OCI-LY7 (cell line): ENCODE measurements at regions not wholly inside any gene's neighbourhood (a gene's known extent, or its start where the extent isn't known, plus 50 kb on each side); places are given as distances from the start of the nearest gene placed in this dataset.

Source experiments
- CTCF ChIP-seq: fragments of 200-600 bp; sonication (generic); conservative IDR thresholded peaks from 2 replicates; pipeline ENCODE4 v1.5.1; 2014; ENCODE audit warnings: mild to moderate bottlenecking, antibody characterized with exemption, low read length, moderate library complexity, mixed read lengths
- EZH2phosphoT487 ChIP-seq: fragments of 200-600 bp; sonication (generic); IDR thresholded peaks from 2 replicates; pipeline ENCODE4 v1.6.1; 2018; ENCODE audit warnings: low read depth, borderline replicate concordance, mild to moderate bottlenecking, mixed run types, antibody characterized with exemption, low read length, moderate library complexity, mixed read lengths

GRCh38 chr10:10235003-10235402 is 782.7 kb upstream of the CELF2 start:
- TF ChIP-seq CTCF (no peak), EZH2phosphoT487 (no peak)
